ENCODE measurements at regions not wholly inside any gene's neighbourhood (a gene's known extent, or its start where the extent isn't known, plus 50 kb on each side); places are given as distances from the start of the nearest gene placed in this dataset.

DNA sequence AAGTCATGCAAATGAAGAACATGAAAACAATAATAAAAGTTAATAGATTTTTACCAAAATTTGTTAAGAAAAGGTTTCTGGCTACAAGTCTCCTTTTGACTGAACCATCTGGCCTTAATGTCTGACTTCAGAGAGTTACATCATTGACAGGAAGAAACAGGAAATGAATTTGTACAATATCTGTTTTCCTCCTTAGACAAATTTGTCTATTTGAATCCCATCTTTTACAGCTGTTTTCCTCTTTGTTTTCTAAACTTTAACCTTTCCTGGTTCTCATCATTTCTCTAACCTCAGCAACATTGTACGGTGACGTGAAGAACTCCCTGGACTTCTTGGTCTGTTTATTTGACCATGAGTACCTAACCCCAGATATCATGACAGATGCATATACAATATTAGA is 567.5 kb upstream of the RIOK2 start:
- TF ChIP-seq, protein P1, sequence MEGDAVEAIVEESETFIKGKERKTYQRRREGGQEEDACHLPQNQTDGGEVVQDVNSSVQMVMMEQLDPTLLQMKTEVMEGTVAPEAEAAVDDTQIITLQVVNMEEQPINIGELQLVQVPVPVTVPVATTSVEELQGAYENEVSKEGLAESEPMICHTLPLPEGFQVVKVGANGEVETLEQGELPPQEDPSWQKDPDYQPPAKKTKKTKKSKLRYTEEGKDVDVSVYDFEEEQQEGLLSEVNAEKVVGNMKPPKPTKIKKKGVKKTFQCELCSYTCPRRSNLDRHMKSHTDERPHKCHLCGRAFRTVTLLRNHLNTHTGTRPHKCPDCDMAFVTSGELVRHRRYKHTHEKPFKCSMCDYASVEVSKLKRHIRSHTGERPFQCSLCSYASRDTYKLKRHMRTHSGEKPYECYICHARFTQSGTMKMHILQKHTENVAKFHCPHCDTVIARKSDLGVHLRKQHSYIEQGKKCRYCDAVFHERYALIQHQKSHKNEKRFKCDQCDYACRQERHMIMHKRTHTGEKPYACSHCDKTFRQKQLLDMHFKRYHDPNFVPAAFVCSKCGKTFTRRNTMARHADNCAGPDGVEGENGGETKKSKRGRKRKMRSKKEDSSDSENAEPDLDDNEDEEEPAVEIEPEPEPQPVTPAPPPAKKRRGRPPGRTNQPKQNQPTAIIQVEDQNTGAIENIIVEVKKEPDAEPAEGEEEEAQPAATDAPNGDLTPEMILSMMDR (IDR thresholded peaks at IDR 0.05) = no peak
- Histone ChIP-seq H3K27me3 (no peaks in the 10 kb centered on the region), H3K4me1 (no peaks in the 10 kb centered on the region), H3K36me3 (no peaks in the 10 kb centered on the region), H3K27ac (no peak overlapping the region), H3K4me3 (no peak overlapping the region), H3K9me3 (no peaks in the 10 kb centered on the region)
- intact Hi-C loops (cut with DNase I) = no loop called here
- DNase-seq (no peak), ATAC-seq (no peak)

DNA sequence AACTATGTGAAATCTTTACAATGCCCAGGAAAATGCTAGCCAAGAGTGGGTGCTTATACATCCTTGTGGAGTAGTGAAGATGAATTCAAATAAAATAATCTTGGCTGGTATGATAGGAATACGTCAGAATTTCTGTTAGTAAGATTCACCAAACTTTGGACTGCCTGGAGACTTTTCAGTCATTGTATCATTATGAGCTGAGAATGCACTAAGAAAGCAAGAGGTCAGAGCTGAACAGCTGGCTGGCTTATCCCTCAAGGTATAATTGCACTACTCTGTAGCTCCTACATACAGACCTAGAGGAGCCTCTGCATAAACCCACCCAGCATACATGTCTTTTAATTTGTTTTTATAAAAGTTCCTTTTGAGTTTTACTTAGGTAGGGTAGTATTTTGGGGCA is 568.5 kb upstream of the RIOK2 start:
- no peaks in the 10 kb centered on the region for H3K27me3 ChIP-seq
- H3K4me1 ChIP-seq = no peaks in the 10 kb centered on the region
- H3K9me3 ChIP-seq = no peaks in the 10 kb centered on the region
- intact Hi-C loops (cut with DNase I) = no loop called here
- H3K36me3 ChIP-seq = no peaks in the 10 kb centered on the region
- DNase-seq (no peak), ATAC-seq (no peak)
- H3K27ac ChIP-seq = no peak overlapping the region
- no peak overlapping the region for H3K4me3 ChIP-seq
- TF ChIP-seq, protein P1 (IDR thresholded peaks at IDR 0.05) = no peak

DNA sequence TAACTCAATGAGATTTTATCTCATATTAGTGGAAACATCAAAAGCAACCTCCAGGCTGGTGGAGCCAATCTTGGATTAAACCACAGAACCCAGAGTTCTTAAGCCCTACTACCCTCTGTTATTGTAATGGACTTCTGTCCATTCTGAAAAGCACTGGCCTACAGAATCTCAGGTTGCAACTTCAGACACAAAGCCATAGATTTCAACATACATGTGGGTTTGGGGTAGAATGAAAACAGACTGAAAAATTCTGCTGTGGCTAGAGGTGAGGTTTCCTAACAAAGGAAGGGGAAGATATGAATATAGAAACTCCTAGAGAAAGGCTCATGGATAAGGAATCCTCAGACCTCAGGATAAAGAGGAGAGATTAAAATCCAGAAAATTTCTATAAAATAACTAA is 569.8 kb upstream of the RIOK2 start:
- Histone ChIP-seq H3K9me3 (no peaks in the 10 kb centered on the region), H3K36me3 (no peaks in the 10 kb centered on the region), H3K27ac (no peak overlapping the region), H3K4me1 (no peaks in the 10 kb centered on the region), H3K27me3 (no peaks in the 10 kb centered on the region), H3K4me3 (no peak overlapping the region)
- ATAC-seq (no peak), DNase-seq (no peak)
- TF ChIP-seq, protein P1 (IDR thresholded peaks at IDR 0.05) = no peak
- intact Hi-C loops (cut with DNase I) = no loop called here

DNA sequence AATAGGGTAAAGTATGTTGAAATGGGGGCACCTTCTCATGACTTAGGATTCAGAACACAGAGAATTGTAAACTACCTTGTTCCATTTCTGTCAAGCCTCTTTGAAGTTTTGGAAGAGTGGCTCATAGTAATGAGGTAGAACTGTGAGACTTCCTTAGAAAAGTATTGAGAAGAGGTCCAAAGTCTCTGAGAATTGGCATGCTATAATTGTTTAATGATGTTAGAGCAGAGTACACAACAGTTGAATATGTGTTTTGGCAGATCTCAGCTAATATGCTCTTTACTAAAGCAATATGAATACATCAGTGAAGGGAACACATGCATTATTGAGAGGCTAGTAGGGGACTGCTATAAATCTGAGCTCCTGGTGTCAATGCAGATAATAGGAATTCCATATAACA is 579.4 kb upstream of the RIOK2 start:
- no peak overlapping the region for H3K27ac ChIP-seq
- no peaks in the 10 kb centered on the region for H3K27me3 ChIP-seq
- H3K4me3 ChIP-seq = no peak overlapping the region
- H3K4me1 ChIP-seq = no peaks in the 10 kb centered on the region
- no peaks in the 10 kb centered on the region for H3K9me3 ChIP-seq
- intact Hi-C loops (cut with DNase I) = no loop called here
- H3K36me3 ChIP-seq = no peaks in the 10 kb centered on the region
- DNase-seq (no peak), ATAC-seq (no peak)
- TF ChIP-seq, protein P1 (IDR thresholded peaks at IDR 0.05) = no peak

DNA sequence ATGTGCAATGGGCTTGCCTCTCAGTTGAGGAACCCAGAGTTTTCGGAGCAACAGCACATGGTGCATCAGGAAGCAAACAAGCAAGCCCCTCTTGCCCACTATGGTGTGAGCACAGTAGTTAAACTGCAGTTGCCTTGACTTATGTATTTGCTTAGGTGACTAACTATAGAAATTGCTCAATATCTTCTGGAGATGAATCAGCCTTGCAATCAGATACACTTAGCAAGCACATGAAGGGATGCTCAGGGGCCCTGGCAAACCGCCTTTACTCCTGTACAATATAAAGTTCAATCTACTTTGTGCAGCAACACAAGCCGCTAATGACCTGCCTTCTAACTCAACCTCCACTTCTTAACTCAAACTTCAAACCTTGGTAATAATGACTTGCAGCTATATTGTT is 581.7 kb upstream of the RIOK2 start:
- DNase-seq = no peak
- TF ChIP-seq, protein P1 (IDR thresholded peaks at IDR 0.05) = no peak
- H3K4me3 ChIP-seq = no peak overlapping the region
- no peaks in the 10 kb centered on the region for H3K27me3 ChIP-seq
- no peaks in the 10 kb centered on the region for H3K4me1 ChIP-seq
- no peak overlapping the region for H3K27ac ChIP-seq
- H3K36me3 ChIP-seq = no peaks in the 10 kb centered on the region
- no peak for ATAC-seq
- intact Hi-C loops (cut with DNase I) = no loop called here
- no peaks in the 10 kb centered on the region for H3K9me3 ChIP-seq

DNA sequence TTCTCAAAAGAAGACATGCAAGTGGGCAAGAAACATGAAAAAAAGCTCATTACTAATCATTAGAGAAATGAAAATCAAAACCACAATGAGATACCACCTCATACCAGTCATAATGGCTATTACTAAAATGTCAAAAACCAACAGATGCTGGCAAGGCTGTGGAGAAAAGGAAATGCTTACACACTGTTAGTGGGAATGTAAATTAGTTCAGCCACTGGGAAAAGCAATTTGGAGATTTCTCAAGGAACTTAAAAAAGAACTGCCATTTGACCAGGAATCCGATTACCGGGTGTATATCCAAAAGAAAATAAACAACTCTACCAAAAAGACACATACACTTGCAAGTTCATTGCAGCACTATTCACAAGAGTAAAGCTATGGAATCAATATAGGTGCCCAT is 595.4 kb upstream of the RIOK2 start:
- no peaks in the 10 kb centered on the region for H3K4me1 ChIP-seq
- H3K9me3 ChIP-seq = no peaks in the 10 kb centered on the region
- no peak overlapping the region for H3K27ac ChIP-seq
- ATAC-seq = no peak
- H3K4me3 ChIP-seq = no peak overlapping the region
- intact Hi-C loops (cut with DNase I) = no loop called here
- TF ChIP-seq, protein P1 (IDR thresholded peaks at IDR 0.05) = no peak
- no peaks in the 10 kb centered on the region for H3K36me3 ChIP-seq
- DNase-seq = no peak
- no peaks in the 10 kb centered on the region for H3K27me3 ChIP-seq

Measured in upper lobe of right lung (tissue), 1 donor.